HG02973 (cell line): ENCODE measurements at regions not wholly inside any gene's neighbourhood (a gene's known extent, or its start where the extent isn't known, plus 50 kb on each side); places are given as distances from the start of the nearest gene placed in this dataset.
"Not testable (repeated sequence)": the region's sequence is repeated elsewhere in the genome, so short reads cannot be mapped to it uniquely, and the experiment has no call there.

Experiments used
- ATAC-seq: cut with Tn5 transposase; IDR thresholded peaks from one replicate; pipeline ENCODE4 v1.9.1; 2021; ENCODE audit warnings: moderate library complexity; ENCODE audit not compliant: unreplicated experiment

DNA sequence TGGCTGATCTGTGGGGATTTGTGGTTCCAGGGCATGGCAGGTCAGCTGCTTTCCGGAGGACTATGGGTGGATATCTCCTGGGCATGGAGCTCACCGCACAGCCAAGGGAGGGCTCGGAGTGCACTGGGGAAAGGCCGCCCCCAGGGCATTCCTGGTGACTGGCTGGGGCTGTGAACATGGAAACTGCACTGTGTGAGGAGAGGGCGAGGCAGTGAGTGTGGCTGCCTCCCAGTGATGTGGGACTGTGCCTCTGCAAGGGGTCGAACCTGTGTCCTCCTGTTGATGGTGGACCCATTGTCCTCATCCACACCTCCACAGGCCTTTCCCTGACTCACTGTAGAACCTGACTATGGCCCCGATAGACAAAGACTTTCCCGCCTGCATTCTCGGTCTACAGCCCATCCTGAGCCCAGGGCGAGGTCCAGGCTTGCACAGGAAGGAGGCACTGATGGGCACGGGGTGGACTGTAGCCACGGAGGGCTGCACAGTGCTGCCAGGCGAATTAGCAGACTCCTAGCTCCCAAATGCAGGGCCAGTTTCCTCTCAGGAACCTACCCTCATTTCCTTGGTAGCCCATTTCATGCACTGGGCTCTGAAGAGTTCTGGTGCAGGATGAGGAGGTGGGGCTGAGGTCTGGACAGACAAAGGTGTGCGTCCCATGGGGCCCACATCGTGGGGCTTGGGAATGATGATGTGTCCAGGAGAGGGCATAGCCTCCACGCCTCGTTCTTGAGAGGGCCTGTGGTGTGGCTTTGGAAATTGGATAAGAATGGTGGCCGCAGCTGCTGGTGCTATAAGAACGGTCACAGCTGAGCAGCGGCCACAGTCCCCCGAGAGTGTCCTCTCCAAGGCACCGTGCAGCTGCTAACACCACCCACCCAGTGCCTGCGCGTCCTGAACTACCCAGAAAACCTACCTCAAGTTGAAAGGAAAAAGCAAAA is 415.1 kb downstream of the TMEM121 start:
- ATAC-seq, result no peak

DNA sequence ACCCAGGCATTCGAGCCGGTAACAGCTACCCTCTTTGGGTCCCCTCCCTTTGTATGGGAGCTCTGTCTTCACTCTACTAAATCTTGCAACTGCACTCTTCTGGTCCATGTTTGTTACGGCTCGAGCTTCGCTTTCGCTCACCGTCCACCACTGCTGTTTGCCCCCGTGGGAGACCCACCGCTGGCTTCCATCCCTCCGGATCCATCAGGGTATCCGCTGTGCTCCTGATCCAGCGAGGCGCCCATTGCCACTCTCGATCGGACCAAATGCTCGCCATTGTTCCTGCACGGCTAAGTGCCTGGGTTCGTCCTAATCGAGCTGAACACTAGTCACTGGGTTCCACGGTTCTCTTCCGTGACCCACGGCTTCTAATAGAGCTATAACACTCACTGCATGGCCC is 416.3 kb downstream of the TMEM121 start:
- not testable (repeated sequence) for ATAC-seq

DNA sequence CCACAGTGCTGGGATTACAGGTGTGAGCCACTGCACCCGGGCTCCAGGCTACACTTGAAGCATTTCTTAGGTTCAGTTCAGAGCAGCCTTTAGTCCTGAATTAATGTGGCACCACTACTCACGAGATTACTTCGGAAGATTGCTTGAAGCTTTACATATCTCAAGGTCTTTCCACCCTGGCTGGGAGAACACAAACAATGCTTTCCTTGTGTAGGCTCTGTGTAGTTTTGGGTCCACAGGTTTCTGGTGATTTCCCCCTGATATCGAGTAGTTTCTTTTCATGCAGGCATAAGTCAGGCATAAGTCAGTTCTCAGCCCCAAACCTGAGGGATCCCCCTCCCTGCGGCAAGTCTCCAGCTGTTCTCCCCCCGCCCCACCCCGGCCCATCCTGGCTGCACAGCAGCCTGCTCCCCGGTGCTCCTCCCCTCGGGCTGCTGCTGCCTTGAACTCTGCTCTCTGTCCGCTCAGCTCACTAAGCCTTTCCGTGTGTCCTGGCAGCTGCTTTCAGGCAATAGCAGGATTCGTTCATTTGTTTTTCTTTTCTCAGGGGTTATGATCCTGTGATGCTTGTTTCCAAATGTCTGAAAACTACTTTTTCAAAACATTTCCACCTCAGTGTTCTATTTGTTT is 417.7 kb downstream of the TMEM121 start:
- ATAC-seq, result no peak

DNA sequence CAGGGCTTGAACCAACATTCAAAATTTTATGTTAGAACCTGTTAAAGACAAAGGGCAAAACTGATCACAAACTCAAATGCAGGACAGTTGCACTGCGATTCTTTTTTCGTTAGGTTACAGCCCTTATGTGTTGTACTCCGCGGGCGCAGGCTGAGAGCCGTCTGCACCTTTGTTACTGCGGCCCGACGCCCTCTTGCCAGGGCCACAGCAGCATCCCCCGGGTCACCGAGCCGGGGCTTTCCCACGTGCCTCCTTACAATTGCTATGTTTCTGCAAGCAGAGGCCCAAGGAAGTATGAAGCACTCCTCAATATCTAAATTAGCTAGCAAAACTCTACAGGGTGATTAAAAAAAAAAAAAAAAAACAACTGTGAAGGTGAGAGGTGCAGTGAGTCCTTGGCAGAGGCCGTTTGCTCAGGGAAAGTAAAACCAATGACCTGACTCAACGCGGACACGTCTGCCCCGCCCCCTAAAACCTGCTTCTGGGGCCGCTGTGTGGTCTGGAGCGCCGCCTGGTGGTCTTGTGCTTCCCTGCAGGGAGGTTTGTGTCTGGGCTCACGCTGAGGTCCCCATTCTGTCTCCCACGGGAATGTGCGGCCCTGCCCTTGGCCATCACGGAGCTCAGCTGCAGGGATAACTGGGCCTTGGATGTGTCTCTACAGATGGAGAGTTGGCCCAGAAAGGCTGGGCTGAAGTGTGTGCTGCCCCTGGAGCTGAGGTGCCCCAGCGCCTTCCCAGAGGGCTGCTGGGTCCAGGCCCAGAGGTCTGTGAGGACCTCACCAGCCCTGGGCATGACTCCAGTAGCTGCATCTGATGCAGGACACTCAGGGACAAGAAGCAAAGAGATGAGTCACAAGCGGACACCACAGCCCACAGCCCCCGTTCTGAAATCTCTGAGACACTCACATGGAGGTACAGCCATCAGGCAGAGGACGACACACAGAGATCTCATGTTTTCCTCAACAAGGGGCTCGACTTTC is 418.5 kb downstream of the TMEM121 start:
- ATAC-seq, result no peak

DNA sequence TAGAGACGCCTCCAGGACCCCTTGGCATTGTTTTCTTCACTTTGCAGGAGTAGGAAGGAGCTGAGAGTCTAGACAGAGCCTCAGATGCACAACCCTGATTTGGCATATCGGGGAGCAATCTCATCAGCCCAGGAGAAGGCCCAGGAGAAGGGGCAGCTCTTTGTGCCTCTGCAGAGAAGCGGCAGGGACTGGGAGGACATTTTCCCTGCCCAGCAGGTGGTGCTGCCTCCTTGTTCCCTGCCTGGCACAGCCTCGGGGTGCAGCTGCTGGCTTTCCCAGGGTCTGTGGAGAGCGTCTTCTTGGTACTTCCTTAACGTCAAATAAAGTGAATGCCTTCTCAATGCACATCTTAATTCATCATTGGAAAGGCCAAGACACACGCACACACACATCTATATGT is 419.5 kb downstream of the TMEM121 start:
- no peak for ATAC-seq

DNA sequence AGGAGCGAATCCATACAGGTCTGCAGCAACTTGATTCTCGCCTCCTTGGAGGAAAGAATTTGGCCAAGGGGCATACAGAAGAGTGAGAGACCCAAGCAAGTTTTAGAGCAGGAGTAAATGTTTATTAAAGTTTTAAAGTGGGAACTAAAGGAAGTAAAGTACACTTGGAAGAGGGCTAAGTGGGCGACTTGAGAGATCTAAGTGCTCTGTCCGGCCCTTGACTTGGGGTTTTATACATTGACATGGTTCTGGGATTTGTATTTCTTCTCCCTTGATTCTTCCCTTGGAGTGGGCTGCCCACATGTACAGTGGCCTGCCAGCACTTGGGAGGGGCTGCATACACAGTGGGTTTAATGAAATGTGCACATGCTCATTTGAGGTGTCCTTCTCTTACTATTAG is 421.2 kb downstream of the TMEM121 start:
- ATAC-seq, result no peak

DNA sequence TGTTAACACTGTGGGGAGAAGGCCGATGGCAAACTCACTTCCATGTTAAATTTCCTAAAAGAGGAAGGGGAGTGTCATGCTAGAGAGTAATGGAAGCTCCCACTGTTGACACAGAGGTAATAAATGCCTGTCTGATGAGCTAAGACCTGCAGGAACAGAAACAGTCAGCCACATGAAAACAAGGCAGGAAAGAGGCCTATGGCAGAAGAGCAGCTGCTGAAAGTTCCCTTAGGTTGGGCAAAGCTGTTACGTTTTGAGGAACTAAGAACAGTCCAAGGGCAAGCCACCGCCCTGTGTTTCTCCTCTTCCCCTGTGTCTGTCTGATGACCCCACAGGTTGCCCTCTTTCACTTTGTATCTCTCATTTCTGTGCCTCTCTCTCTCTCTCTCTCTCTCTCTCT is 422.6 kb downstream of the TMEM121 start:
- ATAC-seq, result not testable (repeated sequence)

DNA sequence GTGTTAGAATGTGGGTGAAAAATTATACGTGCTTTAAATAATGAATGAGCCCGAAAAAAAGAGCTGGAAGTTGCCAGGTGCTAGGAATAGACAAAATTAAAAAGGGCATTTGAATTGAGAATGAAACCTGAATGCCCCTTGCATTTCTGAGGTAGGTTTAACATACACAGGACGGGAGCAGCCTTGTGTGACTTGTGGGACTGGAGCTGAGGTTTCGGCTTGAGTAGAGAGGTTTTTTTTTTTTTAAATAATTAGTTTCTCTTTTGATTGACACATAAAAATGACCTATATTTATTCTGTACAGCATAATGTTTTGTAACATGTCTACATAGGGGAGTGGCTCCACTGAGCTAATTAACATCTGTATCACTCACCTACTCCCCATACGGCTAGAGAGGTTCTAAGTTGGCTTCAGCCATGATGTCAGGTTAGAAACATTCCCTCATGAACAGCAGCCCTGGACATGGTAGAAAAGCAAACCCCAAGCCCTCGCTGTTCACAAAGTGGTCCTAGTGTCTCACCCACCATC is 424.0 kb downstream of the TMEM121 start:
- ATAC-seq, result not testable (repeated sequence)

DNA sequence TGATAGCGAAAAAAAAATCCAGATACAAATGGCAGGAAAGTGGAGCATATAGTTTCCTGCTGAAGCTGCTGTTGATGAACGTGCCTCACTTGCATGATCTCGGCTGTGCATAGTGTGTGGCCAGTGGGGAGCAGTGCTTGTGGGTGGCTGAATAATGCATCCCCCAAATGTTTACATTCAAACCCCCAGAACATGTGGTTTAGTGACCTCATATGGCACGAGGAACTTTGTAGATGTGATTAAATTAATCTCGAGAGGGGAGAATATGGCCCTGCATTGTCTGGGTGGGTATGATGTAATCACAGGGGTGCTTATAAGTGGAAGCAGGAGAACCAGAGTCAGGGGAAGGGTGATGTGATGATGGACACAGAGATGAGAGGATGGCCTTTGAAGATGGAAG is 425.0 kb downstream of the TMEM121 start:
- no peak for ATAC-seq

DNA sequence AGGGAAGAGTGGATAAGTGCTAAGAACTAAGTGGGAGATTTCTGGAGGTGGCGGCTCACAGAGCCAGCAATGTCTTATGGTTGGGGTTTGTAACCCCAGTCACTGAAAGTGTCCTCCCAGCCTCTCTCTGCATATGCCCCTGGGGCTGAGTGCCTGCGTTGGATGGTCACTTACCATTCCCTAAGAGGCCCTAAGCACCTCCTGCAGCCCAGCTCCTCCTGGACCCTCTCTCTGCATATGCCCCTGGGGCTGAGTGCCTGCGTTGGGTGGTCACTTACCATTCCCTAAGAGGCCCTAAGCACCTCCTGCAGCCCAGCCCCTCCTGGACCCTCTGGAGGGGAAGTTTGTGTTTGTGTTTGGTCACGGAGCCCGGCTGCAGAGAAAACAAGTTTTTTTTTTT is 425.8 kb downstream of the TMEM121 start:
- ATAC-seq, result no peak

DNA sequence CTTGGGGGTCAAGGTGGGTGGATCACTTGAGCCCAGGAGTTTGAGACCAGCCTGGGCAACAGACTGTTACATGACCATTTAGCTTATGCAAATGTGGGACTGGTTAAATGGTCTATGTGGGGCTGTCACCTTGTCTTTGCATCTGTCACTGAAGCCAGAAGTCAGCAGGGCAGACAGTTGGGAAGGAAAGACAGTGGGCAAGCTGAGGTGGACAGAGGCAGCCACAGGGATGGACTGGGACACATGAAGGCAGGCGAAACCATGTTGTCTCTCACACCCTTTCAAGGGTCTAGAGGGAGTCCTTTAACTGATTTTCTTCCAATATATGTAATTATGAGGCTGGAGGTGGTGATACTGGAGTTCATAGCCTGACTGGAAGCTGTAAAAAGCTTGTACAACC is 426.4 kb downstream of the TMEM121 start:
- no peak for ATAC-seq

DNA sequence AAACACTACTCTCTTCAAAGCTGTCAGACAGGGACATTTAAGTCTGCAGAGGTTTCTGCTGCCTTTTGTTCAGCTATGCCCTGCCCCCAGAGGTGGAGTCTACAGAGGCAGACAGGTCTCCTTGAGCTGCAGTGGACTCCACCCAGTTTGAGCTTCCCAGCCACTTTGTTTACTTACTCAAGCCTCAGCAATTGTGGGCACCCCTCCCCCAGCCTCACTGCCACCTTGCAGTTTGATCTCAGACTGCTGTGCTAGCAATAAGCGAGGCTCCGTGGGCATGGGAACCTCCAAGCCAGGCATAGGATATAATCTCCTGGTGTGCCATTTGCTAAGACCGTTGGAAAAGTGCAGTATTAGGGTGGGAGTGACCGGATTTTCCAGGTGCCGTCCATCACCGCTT is 435.2 kb downstream of the TMEM121 start:
- not testable (repeated sequence) for ATAC-seq

DNA sequence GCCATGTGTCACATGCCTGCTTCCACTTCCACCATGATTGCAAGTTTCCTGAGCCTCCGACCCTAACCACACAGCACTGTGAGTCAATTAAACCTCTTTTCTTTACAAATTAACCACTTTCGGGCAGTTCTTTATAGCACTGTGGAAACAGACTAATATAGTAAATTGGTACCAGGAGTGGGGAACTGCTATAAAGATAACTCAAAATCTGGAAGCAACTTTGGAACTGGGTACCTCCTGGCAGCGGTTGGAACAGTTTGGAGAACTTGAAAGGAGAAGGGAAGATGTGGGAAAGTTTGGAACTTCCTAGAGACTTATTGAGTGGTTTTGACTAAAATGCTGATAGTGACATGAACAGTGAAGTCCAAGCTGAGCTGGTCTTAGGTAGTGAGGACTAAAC is 436.1 kb downstream of the TMEM121 start:
- ATAC-seq, result no peak

DNA sequence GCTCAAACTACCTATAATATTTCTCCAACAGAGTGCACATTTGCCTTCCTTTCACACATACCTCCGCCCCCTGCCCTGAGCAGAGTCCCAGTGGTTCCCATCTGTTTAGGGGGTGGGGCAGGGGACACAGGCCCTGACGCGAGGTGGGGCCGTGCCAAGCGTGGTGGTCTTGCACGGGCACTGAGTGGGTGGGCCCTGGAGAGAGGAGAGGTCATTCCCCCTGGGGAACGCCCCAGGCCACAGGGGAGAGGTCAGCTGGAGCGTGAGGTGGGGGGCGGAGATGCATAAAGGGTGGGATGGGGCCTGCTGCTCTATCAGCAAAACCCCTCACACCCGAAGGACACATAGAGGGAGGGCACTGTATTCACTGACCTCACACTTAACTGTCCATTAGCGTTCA is 441.9 kb downstream of the TMEM121 start:
- ATAC-seq, result no peak

DNA sequence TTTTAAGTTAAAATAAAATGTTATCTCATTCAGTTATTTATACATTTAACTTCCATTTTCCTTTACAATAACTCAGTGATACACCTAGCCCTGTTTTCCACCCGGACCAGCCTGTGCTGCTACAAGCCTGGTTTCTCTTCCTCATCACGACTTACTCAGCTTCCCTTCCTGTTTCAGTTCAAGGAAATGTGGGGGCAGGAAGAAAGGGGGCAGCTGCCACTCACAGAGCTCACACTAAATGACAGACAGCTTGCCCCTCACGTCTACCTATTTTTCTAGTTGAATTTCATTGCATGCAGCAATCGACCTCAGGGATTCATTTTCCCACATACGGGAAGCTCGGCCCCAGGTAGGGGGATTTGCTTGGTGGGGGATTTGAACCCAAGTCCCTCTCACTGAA is 442.6 kb downstream of the TMEM121 start:
- ATAC-seq, result not testable (repeated sequence)

DNA sequence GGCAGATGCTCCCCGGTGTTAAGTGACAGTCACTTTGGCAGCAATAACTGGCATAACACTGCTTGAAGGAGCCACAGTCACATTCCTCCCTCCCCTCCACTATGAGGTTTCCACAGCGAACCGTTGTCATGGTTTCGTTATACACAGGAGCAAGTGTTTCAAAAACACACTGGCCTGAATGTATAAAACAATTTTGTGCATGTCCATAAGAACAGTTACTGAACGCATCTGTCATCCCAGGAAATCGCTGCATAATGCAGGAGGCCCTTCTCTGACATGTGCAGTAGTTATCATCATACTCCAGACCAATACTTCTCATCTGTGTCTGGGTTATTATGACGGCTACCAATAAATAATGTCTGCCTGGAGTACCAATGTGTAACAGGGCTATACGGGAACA is 444.4 kb downstream of the TMEM121 start:
- ATAC-seq, result not testable (repeated sequence)

DNA sequence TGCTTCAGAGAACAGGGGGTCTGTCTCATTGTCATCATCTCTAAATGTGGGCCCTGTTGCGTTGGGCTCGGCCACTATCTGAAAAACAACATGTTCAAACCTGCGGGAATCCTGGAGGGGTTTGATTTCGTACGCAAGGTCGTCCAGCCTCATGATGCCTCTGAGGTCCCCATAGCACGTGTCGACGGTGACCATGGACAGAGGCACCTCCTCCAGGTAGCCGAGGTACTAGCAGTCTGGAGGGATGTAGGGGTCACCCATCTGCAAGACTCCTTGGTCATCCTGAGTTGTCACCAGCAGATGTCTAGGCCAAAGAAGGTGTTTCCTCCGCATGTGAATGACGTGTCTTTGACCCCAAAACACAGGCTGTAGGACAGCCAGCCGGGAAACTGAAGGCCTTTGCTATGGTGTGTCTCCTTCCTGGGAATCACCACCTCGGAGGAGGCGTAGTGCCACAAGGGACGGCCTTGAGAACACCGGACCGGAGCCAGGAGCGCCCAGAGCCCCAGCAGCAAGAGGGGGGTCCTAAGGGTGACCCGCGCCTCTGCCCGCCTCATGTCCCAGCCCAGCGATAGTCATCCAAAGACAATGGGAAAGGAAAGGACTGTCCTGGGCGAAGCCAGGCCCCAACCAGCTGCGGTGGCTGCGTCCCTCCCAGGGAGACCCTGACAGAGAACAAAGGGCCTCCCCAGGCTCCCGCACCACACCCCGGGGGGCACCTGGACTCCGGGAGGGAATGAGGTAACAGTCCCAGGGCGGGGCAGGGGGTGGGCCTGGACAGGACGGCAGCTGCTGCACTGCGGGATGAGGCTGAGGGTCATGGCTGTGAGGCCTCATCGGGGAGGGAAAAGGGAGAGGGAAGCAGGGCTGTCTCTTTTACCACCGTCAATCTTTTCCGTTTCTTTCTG is 445.5 kb downstream of the TMEM121 start:
- no peak for ATAC-seq

DNA sequence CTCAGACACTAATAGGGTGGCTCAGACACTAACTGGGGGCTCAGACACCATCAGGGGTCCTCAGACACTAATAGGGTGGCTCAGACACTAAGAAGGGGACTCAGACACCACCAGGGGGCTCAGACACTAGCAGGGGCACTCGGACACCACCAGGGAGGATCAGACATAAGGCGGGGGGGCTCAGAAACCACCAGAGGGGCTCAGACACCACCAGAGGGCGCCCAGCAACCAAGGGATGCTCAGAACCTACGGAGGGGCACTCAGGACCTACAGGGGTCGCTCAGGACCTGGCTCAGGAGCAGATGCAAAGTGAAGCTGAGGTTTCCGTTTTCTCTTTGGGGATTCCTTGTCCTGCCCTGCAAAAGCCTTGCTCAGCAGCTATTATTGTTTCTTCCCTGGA is 448.5 kb downstream of the TMEM121 start:
- no peak for ATAC-seq

DNA sequence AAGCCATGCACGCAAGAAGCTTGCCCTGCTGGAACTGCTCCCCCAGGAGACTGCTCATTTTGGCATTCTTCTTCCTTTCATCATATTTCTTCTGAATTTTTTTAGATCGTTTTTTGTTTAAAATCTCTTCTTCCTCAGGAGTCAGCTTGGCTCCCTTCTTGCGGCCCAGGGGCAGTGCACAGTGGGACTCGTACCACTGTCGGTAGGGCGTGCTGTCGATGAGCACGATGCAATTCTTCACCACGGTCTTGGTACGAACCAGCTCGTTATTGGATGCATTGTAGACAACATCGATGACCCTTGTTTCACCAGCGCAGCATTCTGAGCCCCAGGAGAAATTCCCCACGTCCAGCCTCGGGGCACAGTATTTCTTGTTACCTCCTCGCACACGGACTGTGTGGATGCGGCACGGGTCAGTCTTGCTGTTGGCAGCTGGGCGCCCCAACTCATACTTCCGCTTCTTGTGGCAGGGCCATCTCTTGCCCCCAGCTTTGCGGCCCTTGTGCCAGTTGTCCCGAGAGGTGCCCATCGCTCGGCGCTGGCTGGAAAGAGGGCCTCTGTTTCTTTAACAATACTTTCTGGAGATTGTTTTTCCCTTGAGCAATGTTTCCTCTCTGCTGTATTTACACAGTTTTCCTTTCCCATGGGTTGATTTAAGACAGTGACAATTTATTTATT is 452.4 kb downstream of the TMEM121 start:
- ATAC-seq, result no peak
